A673 (cell line): ENCODE measurements at regions not wholly inside any gene's neighbourhood (a gene's known extent, or its start where the extent isn't known, plus 50 kb on each side); places are given as distances from the start of the nearest gene placed in this dataset.

Source experiments
- BruUV-seq: library from RNA; stranded (reverse); fragments of 400-500 nt; replicated peaks from 2 replicates; lab custom pipeline; 2021; lab: Mats Ljungman, UMichigan
- CTCF ChIA-PET: fragments of 300-600 bp; sonication (Branson Sonifier 250); formaldehyde crosslinking; loops from one replicate; lab custom pipeline; 2022; ENCODE audit warnings: antibody characterized with exemption; lab: Charles Lee
- POLR2A ChIA-PET: fragments of 300-600 bp; sonication (Branson Sonifier 250); formaldehyde crosslinking; loops from one replicate; lab custom pipeline; 2022; ENCODE audit warnings: antibody characterized with exemption; ENCODE audit not compliant: low non-redundant PET; lab: Charles Lee
- DNase-seq: peaks from one replicate; pipeline ENCODE4 v3.0.0-alpha.2; 2015; ENCODE audit warnings: low spot score
- H3K27ac ChIP-seq: fragments of 200-600 bp; sonication (generic); 2 replicates; pipeline ENCODE4 v1.5.1; 2016; ENCODE audit warnings: mixed run types, low read depth, mild to moderate bottlenecking, mixed read lengths, antibody characterized with exemption, low read length; ENCODE audit not compliant: poor library complexity, severe bottlenecking
- H3K27me3 ChIP-seq: fragments of 200-600 bp; sonication (generic); replicated peaks from 2 replicates; pipeline ENCODE4 v1.6.1; 2017; ENCODE audit warnings: mixed run types, low read depth, mild to moderate bottlenecking, mixed read lengths, antibody characterized with exemption, low read length; ENCODE audit not compliant: insufficient read depth, poor library complexity
- H3K36me3 ChIP-seq: fragments of 200-600 bp; sonication (generic); 2 replicates; pipeline ENCODE4 v1.6.1; 2016; ENCODE audit warnings: mixed run types, mild to moderate bottlenecking, mixed read lengths, antibody characterized with exemption, low read length; ENCODE audit not compliant: insufficient read depth, poor library complexity, severe bottlenecking
- H3K4me1 ChIP-seq: fragments of 200-600 bp; sonication (generic); 2 replicates; pipeline ENCODE4 v1.6.1; 2017; ENCODE audit warnings: mixed run types, mild to moderate bottlenecking, mixed read lengths, antibody characterized with exemption, low read length; ENCODE audit not compliant: insufficient read depth, poor library complexity, severe bottlenecking
- H3K4me3 ChIP-seq: fragments of 200-600 bp; sonication (generic); 2 replicates; pipeline ENCODE4 v1.5.1; 2016; ENCODE audit warnings: low read depth, mixed run types, mild to moderate bottlenecking, mixed read lengths, low read length; ENCODE audit not compliant: poor library complexity, severe bottlenecking
- H3K9me3 ChIP-seq: fragments of 200-600 bp; sonication (generic); 2 replicates; pipeline ENCODE4 v1.6.1; 2016; ENCODE audit warnings: mixed run types, low read depth, mild to moderate bottlenecking, mixed read lengths, antibody characterized with exemption, low read length; ENCODE audit not compliant: poor library complexity, severe bottlenecking
- EZH2 ChIP-seq: fragments of 200-600 bp; sonication (generic); IDR thresholded peaks from 2 replicates; pipeline ENCODE4 v1.6.1; 2017; ENCODE audit warnings: borderline replicate concordance, low read depth, mild to moderate bottlenecking, mixed read lengths, antibody characterized with exemption, low read length; ENCODE audit not compliant: poor library complexity, severe bottlenecking
- intact Hi-C: fragments of 100-400 bp; cut with micrococcal nuclease; formaldehyde crosslinking; loops from one replicate; pipeline ENCODE4 v1.10.0; 2022; ENCODE audit not compliant: unreplicated experiment
- TF ChIP-seq, protein P1 (sequence below): fragments of 300-800, 200-600 bp; sonication (generic); conservative IDR thresholded peaks from 2 replicates; pipeline ENCODE4 v1.5.1; 2017; ENCODE audit warnings: low read depth, mild to moderate bottlenecking, antibody characterized with exemption, low read length, moderate library complexity, mixed read lengths

DNA sequence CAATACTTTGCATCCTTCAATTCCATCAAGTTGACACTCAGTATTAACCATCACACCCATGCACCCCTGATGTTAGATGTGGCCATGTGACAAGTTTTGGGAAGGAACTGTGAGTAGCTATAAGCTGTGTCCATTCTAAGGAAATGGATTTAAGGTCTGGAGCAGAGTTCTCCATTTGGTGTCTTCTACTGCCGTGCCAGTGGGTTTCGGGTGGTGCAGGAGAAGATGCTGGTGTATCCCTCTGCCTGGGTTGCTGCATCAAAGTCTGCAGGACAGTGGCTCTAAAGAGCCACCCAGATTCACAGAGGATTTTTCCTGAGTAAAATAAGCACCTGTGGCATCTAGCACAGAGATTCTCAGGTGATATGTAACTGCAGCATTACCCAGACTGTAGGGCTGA lies 105.7 kb upstream of the IRS2 start:
- ChIA-PET CTCF (no interaction called here), POLR2A (no interaction called here)
- no peak overlapping the region for H3K27ac ChIP-seq
- DNase-seq: no peak
- TF ChIP-seq, protein P1, sequence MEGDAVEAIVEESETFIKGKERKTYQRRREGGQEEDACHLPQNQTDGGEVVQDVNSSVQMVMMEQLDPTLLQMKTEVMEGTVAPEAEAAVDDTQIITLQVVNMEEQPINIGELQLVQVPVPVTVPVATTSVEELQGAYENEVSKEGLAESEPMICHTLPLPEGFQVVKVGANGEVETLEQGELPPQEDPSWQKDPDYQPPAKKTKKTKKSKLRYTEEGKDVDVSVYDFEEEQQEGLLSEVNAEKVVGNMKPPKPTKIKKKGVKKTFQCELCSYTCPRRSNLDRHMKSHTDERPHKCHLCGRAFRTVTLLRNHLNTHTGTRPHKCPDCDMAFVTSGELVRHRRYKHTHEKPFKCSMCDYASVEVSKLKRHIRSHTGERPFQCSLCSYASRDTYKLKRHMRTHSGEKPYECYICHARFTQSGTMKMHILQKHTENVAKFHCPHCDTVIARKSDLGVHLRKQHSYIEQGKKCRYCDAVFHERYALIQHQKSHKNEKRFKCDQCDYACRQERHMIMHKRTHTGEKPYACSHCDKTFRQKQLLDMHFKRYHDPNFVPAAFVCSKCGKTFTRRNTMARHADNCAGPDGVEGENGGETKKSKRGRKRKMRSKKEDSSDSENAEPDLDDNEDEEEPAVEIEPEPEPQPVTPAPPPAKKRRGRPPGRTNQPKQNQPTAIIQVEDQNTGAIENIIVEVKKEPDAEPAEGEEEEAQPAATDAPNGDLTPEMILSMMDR: no peak
- no peak for TF ChIP-seq EZH2
- H3K9me3 ChIP-seq: no peaks in the 10 kb centered on the region
- intact Hi-C loops: no loop called here
- H3K4me3 ChIP-seq: no peak overlapping the region
- H3K27me3 ChIP-seq: no peaks in the 10 kb centered on the region
- BruUV-seq: no TSS peak
- no peaks in the 10 kb centered on the region for H3K36me3 ChIP-seq
- no peaks in the 10 kb centered on the region for H3K4me1 ChIP-seq

- Histone ChIP-seq H3K9me3 (no peaks in the 10 kb centered on the region), H3K27ac (no peak overlapping the region), H3K27me3 (peaks cover 8% of the 10 kb centered on the region), H3K4me1 (no peaks in the 10 kb centered on the region), H3K36me3 (no peaks in the 10 kb centered on the region), H3K4me3 (no peak overlapping the region)
- no peak for DNase-seq
- ChIA-PET CTCF (no interaction called here), POLR2A (no interaction called here)
- no TSS peak for BruUV-seq
- intact Hi-C loops: no loop called here
- no peak for TF ChIP-seq EZH2
- TF ChIP-seq, protein P1: no peak
These were observed 98.9 kb upstream of the IRS2 start for GRCh38 chr13:109885235-109885634.

- peaks cover 8% of the 10 kb centered on the region for H3K27me3 ChIP-seq
- no peak overlapping the region for H3K4me3 ChIP-seq
- intact Hi-C loops: no loop called here
- H3K27ac ChIP-seq: no peak overlapping the region
- no peak for TF ChIP-seq EZH2
- TF ChIP-seq, protein P1: no peak
- H3K36me3 ChIP-seq: no peaks in the 10 kb centered on the region
- ChIA-PET POLR2A (no interaction called here), CTCF (no interaction called here)
- no peaks in the 10 kb centered on the region for H3K9me3 ChIP-seq
- H3K4me1 ChIP-seq: no peaks in the 10 kb centered on the region
- BruUV-seq: no TSS peak
- DNase-seq: no peak
These were observed 98.1 kb upstream of the IRS2 start for GRCh38 chr13:109884462-109884861.
